HL-60 (cell line): ENCODE measurements at regions not wholly inside any gene's neighbourhood (a gene's known extent, or its start where the extent isn't known, plus 50 kb on each side); places are given as distances from the start of the nearest gene placed in this dataset.

Experiments used
- DNase-seq, 2 experiments: peaks; one replicate each; pipeline ENCODE4 v3.0.0-alpha.2; 2010 to 2020; ENCODE audit warnings: low read depth in 1 of 2, low spot score in 1 of 2
- H3K27ac ChIP-seq: fragments of 250-450 bp; sonication (Bioruptor Pico); replicated peaks from 2 replicates; pipeline ENCODE4 v1.5.1; 2020; ENCODE audit warnings: mild to moderate bottlenecking, moderate library complexity
- H3K27me3 ChIP-seq: fragments of 250-450 bp; sonication (Bioruptor Pico); 2 replicates; pipeline ENCODE4 v1.5.1; 2021; ENCODE audit warnings: mild to moderate bottlenecking, moderate library complexity; ENCODE audit not compliant: insufficient read depth, poor library complexity, severe bottlenecking
- H3K4me3 ChIP-seq: replicated peaks from 2 replicates; pipeline ENCODE4 v1.5.1; 2011; ENCODE audit warnings: mild to moderate bottlenecking, control low read depth, low read length; ENCODE audit not compliant: insufficient read depth
- CTCF ChIP-seq: IDR thresholded peaks from one replicate; pipeline ENCODE4 v1.5.1; 2011; ENCODE audit warnings: low read length, control low read depth, inconsistent platforms; ENCODE audit not compliant: insufficient read depth
- GABPA ChIP-seq: IDR thresholded peaks from 2 replicates; pipeline ENCODE4 v1.6.1; 2012; ENCODE audit warnings: low read depth
- POLR2AphosphoS5 ChIP-seq: IDR thresholded peaks from 2 replicates; pipeline ENCODE4 v1.6.1; 2012; ENCODE audit warnings: low read depth
- REST ChIP-seq: IDR thresholded peaks from 2 replicates; pipeline ENCODE4 v1.6.1; 2012; ENCODE audit warnings: low read depth; ENCODE audit not compliant: insufficient replicate concordance
- SPI1 ChIP-seq: IDR thresholded peaks from 2 replicates; pipeline ENCODE4 v1.6.1; 2012; ENCODE audit warnings: low read depth, mild to moderate bottlenecking, borderline replicate concordance

- DNase-seq, result no peak
- Histone ChIP-seq H3K4me3 (no peak overlapping the region), H3K27ac (no peak overlapping the region), H3K27me3 (no peaks in the 10 kb centered on the region)
- no peak for TF ChIP-seq CTCF
- TF ChIP-seq SPI1, result no peak
- no peak for TF ChIP-seq POLR2AphosphoS5
These were observed 313.6 kb upstream of the ZMIZ1 start for GRCh38 chr10:78755063-78755701.

- DNase-seq, result no peak
- no peak for TF ChIP-seq REST
- TF ChIP-seq POLR2AphosphoS5, result no peak
- TF ChIP-seq CTCF, result no peak
- no peak for TF ChIP-seq GABPA
- no peak for TF ChIP-seq SPI1
- Histone ChIP-seq H3K4me3 (no peak overlapping the region), H3K27ac (peak overlapping the region; percentile 18), H3K27me3 (no peaks in the 10 kb centered on the region)
These were observed 312.8 kb upstream of the ZMIZ1 start for GRCh38 chr10:78755877-78756455.

GRCh38 chr10:78756604-78757343 is 312.0 kb upstream of the ZMIZ1 start:
- H3K27me3 ChIP-seq, result no peaks in the 10 kb centered on the region
- no peak overlapping the region for H3K4me3 ChIP-seq

More at GRCh38 chr10:78756604-78757343, 312.0 kb upstream of the ZMIZ1 start:
- TF ChIP-seq GABPA (no peak), SPI1 (peak; percentile 91), POLR2AphosphoS5 (peak; percentile 91), REST (peak; percentile 28)
- H3K27ac ChIP-seq, result peak overlapping the region; percentile 35
- peak; percentile 98 to 100 for DNase-seq
